Ascending aorta (tissue), 2 donors: ENCODE measurements at regions not wholly inside any gene's neighbourhood (a gene's known extent, or its start where the extent isn't known, plus 50 kb on each side); places are given as distances from the start of the nearest gene placed in this dataset.

ENCODE experiments used
- DNase-seq, 2 donors: peaks; one replicate each; pipeline ENCODE4 v3.0.0-alpha.2; 2019; ENCODE audit warnings: low spot score in 2 of 2
- H3K27ac ChIP-seq, 2 donors: fragments of 200-600 bp; sonication (generic); one replicate each; pipeline ENCODE4 v1.5.1; 2016 to 2017; ENCODE audit warnings: mild to moderate bottlenecking in 1 of 2
- H3K27me3 ChIP-seq: fragments of 200-600 bp; sonication (generic); one replicate; pipeline ENCODE4 v1.5.1; 2017
- H3K36me3 ChIP-seq, 2 donors: fragments of 200-600 bp; sonication (generic); one replicate each; pipeline ENCODE4 v1.5.1; 2016
- H3K4me1 ChIP-seq, 2 donors: fragments of 200-600 bp; sonication (generic); one replicate each; pipeline ENCODE4 v1.5.1; 2016 to 2017; ENCODE audit warnings: mild to moderate bottlenecking in 1 of 2
- H3K4me3 ChIP-seq, 2 donors: fragments of 200-600 bp; sonication (generic); one replicate each; pipeline ENCODE4 v1.5.1; 2016 to 2017; ENCODE audit warnings: mild to moderate bottlenecking in 1 of 2
- H3K9me3 ChIP-seq, 2 donors: fragments of 200-600 bp; sonication (generic); one replicate each; pipeline ENCODE4 v1.5.1; 2016
- intact Hi-C: fragments of 100-400 bp; cut with DNase I; formaldehyde crosslinking; loops from one replicate; pipeline ENCODE4 v1.15.1; 2023
- TF ChIP-seq, protein P1 (sequence below), 3 experiments: fragments of 200-600 bp in 2 of 3; fragments of 450-650 bp in 1 of 3; sonication (generic) in 2 of 3; IDR thresholded peaks; one replicate each; pipeline ENCODE4 v1.5.1; 2016 to 2019; ENCODE audit warnings: antibody characterized with exemption in 3 of 3, mild to moderate bottlenecking in 1 of 3, moderate library complexity in 1 of 3

DNA sequence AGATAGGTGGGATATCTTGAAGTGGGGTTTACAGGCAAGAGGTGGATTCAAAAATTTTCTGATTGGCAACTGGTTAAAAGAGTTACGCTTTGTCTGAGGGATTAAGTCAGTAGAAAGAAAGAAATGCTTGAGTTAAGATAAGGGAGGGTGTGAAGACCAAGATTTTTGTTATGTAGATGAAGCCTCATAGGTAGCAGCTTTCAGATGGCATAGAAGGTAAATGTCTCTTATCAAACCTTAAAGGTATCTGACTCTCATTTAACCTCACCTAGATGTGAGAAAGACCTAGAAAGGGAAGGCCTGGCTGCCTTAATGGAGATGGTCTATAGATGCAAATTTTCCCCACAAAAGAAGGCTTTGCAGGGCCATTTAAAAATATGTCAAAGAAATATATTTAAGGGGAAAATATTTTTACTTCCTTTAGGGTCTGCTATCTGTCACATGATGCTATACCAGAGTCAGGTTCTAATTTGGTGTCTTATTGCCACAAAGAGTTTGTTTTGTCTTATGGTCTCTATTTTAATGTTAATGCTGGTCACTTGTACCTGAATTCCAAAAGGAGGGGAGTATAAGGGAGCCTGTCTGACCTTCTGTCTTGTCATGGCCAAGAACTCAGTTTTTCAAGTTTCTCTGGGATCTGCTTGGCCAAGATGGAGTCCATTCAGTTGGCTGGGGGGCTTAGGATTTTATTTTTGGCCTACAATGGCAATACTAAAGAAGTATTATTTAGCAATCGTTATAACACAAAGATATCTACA, 699.1 kb upstream of the AMOT start:
- no peaks in the 10 kb centered on the region for H3K4me1 ChIP-seq
- no peaks in the 10 kb centered on the region for H3K36me3 ChIP-seq
- no peaks in the 10 kb centered on the region for H3K27me3 ChIP-seq
- no peak overlapping the region for H3K27ac ChIP-seq
- intact Hi-C loops: no loop called here
- H3K9me3 ChIP-seq: no peaks in the 10 kb centered on the region
- TF ChIP-seq, protein P1, sequence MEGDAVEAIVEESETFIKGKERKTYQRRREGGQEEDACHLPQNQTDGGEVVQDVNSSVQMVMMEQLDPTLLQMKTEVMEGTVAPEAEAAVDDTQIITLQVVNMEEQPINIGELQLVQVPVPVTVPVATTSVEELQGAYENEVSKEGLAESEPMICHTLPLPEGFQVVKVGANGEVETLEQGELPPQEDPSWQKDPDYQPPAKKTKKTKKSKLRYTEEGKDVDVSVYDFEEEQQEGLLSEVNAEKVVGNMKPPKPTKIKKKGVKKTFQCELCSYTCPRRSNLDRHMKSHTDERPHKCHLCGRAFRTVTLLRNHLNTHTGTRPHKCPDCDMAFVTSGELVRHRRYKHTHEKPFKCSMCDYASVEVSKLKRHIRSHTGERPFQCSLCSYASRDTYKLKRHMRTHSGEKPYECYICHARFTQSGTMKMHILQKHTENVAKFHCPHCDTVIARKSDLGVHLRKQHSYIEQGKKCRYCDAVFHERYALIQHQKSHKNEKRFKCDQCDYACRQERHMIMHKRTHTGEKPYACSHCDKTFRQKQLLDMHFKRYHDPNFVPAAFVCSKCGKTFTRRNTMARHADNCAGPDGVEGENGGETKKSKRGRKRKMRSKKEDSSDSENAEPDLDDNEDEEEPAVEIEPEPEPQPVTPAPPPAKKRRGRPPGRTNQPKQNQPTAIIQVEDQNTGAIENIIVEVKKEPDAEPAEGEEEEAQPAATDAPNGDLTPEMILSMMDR (IDR thresholded peaks at IDR 0.05): no peak
- no peak for DNase-seq
- H3K4me3 ChIP-seq: no peak overlapping the region

DNA sequence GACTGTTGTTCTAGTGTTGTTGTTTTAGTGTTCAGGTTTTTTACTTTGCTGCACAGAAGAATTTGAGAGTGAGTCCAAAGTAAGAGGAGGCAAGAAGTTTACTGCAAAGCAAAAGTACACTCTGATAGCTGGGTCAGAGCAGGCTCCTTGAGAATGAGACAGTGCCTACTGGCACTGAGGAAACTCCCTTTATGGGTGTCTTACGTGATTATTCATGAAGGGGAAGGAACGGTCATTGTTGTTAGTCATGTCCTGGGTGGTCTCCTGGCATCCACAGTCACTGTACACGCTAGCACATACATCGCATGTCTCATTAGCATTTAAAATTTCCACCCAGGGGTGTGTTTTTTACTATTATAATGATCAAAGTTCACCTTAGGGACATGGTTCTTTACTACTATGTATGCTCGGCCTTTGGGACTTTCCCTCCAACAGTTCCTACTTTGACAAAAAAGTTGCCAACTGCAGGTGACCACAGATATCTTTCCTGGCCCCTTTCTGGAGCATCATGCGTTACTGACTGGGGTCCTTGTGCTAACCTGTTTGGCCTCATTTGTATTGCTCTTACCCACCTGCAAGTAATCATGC, 688.9 kb upstream of the AMOT start:
- TF ChIP-seq, protein P1 (IDR thresholded peaks at IDR 0.05): no peak
- no peak for DNase-seq
- H3K36me3 ChIP-seq: no peaks in the 10 kb centered on the region
- no peak overlapping the region for H3K27ac ChIP-seq
- H3K9me3 ChIP-seq: peaks cover 0 to 5% of the 10 kb centered on the region in 2 donors
- intact Hi-C loops: no loop called here
- no peaks in the 10 kb centered on the region for H3K4me1 ChIP-seq
- H3K27me3 ChIP-seq: no peaks in the 10 kb centered on the region
- H3K4me3 ChIP-seq: no peak overlapping the region

DNA sequence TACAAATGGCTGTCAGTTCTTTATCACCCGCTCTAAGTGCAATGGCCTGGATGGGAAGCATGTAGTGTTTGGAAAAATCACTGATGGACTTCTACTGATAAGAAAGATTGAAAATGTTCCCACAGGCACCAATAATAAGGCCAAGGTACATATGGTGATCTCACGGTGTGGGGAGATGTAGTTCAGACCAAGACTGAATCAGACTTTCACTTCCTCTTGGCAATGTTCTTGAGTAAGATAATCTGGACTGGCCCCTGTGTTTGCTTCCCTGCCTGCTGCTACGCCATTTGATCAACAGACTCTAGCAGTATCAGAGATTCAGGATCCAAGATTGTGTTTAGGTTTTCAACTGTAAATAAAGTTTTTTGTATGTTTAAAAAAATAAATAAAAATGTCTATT, 682.2 kb upstream of the AMOT start:
- Histone ChIP-seq H3K36me3 (no peaks in the 10 kb centered on the region), H3K4me1 (no peaks in the 10 kb centered on the region), H3K27ac (no peak overlapping the region), H3K4me3 (no peak overlapping the region), H3K9me3 (peaks cover 0 to 5% of the 10 kb centered on the region in 2 donors), H3K27me3 (no peaks in the 10 kb centered on the region)
- intact Hi-C loops: no loop called here
- DNase-seq: no peak
- TF ChIP-seq, protein P1 (IDR thresholded peaks at IDR 0.05): no peak

DNA sequence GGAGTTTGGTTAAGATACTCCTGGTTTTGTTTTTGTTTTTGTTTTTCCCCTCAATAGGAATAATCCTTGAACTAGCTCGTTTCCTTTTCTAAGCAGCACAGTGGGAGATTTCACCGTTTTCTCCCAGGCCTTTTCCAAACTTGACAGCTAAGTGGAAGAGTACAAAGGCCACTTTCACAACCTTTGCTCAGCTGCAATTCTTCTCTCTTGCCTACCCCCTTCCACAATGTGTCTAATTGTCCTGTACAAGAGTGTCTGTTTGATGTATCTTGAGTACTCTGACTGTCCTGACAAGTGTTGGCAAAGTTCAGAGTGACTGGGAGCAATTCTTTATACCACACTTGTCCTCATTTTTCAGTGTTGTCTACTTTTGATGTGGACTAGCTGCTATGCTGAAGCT, 674.3 kb upstream of the AMOT start:
- no peaks in the 10 kb centered on the region for H3K36me3 ChIP-seq
- no peaks in the 10 kb centered on the region for H3K4me1 ChIP-seq
- no peak overlapping the region for H3K4me3 ChIP-seq
- intact Hi-C loops: no loop called here
- TF ChIP-seq, protein P1 (IDR thresholded peaks at IDR 0.05): no peak
- no peak overlapping the region for H3K27ac ChIP-seq
- no peaks in the 10 kb centered on the region for H3K27me3 ChIP-seq
- DNase-seq: no peak
- no peaks in the 10 kb centered on the region for H3K9me3 ChIP-seq

DNA sequence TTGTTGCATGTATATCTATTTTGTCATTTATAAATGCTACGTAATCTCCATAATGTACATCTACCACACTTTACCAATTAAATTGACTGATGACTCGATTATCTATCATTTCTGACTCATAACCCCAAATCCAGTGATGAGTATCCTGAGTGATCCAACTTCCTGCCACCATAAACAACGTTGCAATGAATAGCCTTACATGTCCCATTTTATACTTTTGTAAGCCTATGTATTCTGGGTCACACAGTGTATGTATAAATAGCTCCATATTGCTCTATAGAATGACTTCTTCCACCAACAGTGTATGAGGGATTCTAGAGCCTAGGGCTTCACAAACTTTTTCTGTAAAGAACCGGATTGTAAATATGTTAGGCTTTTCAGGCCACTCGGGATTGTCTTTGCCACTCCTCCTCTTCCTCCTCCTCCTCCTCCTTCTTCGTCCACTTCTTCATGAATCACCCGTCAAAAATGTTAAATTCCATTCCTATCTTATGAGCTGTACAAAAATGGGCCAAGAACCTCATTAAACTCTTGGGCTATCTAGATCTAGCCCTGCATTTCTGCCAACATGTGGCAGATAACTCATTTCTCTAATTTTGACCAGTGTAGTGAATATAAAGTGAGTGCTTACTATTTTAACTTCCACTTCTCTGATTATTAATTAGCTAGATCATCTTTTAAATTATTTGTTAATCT, 672.2 kb upstream of the AMOT start:
- intact Hi-C loops: no loop called here
- Histone ChIP-seq H3K9me3 (no peaks in the 10 kb centered on the region), H3K36me3 (no peaks in the 10 kb centered on the region), H3K27me3 (no peaks in the 10 kb centered on the region), H3K27ac (no peak overlapping the region), H3K4me1 (no peaks in the 10 kb centered on the region), H3K4me3 (no peak overlapping the region)
- TF ChIP-seq, protein P1 (IDR thresholded peaks at IDR 0.05): no peak
- no peak for DNase-seq
